ENCODE measurements at regions not wholly inside any gene's neighbourhood (a gene's known extent, or its start where the extent isn't known, plus 50 kb on each side); places are given as distances from the start of the nearest gene placed in this dataset.
A peak's percentile ranks its signal among the peaks of the same experiment; 100 is the strongest.

- no peak overlapping the region for H3K4me2 ChIP-seq (ENCODE audit: low read depth, low read length, poor library complexity, severe bottlenecking)
- no peaks in the 10 kb centered on the region; the same call in 1 of the 2 replicates for H3K9me3 ChIP-seq (ENCODE audit: insufficient read depth, low read depth, low read length)
- H2AFZ ChIP-seq (ENCODE audit: low read length): peak overlapping the region; percentile 80; the same call in 1 of the 2 replicates
- no peaks in the 10 kb centered on the region for H3K27me3 ChIP-seq (ENCODE audit: insufficient read depth, low read length, poor library complexity, severe bottlenecking)
- no peak overlapping the region for H3K4me3 ChIP-seq (ENCODE audit: low read length, poor library complexity, severe bottlenecking)
- no peaks in the 10 kb centered on the region for H3K36me3 ChIP-seq (ENCODE audit: insufficient read depth, low read length)
- TF ChIP-seq CTCF (conservative IDR thresholded peaks at IDR 0.05; ENCODE audit: low read length) (no peak), EZH2phosphoT487 (IDR thresholded peaks at IDR 0.05; ENCODE audit: borderline replicate concordance) (no peak)
- no peak overlapping the region for H3K9ac ChIP-seq (ENCODE audit: low read depth, low read length, poor library complexity, severe bottlenecking)
- no peaks in the 10 kb centered on the region for H4K20me1 ChIP-seq (ENCODE audit: insufficient read depth, low read length, poor library complexity, severe bottlenecking)
- H3K79me2 ChIP-seq (ENCODE audit: insufficient read depth, low read length): no peaks in the 10 kb centered on the region
- peaks cover 25% of the 10 kb centered on the region for H3K4me1 ChIP-seq (ENCODE audit: insufficient read depth, low read length, poor library complexity, severe bottlenecking)
- H3F3A ChIP-seq (ENCODE audit: low read depth): no peaks in the 10 kb centered on the region
- H3K9me2 ChIP-seq (replicated peaks; ENCODE audit: low read depth, low read length): no peaks in the 10 kb centered on the region
Observed at GRCh38 chr3:56929809-56930615, 128.3 kb upstream of the ARHGEF3 start.

- H3K9ac ChIP-seq (ENCODE audit: low read depth, low read length, poor library complexity, severe bottlenecking): peak overlapping the region; percentile 32
- peaks cover 33% of the 10 kb centered on the region for H3K4me1 ChIP-seq (ENCODE audit: insufficient read depth, low read length, poor library complexity, severe bottlenecking)
- no peaks in the 10 kb centered on the region for H3K36me3 ChIP-seq (ENCODE audit: insufficient read depth, low read length)
- peak overlapping the region; percentile 32 for H3K4me2 ChIP-seq (ENCODE audit: low read depth, low read length, poor library complexity, severe bottlenecking)
- no peaks in the 10 kb centered on the region for H3K27me3 ChIP-seq (ENCODE audit: insufficient read depth, low read length, poor library complexity, severe bottlenecking)
- H3K9me3 ChIP-seq (ENCODE audit: insufficient read depth, low read depth, low read length): no peaks in the 10 kb centered on the region
- no peak for TF ChIP-seq EZH2phosphoT487 (IDR thresholded peaks at IDR 0.05; ENCODE audit: borderline replicate concordance)
- TF ChIP-seq CTCF (conservative IDR thresholded peaks at IDR 0.05; ENCODE audit: low read length): no peak
- H4K20me1 ChIP-seq (ENCODE audit: insufficient read depth, low read length, poor library complexity, severe bottlenecking): no peaks in the 10 kb centered on the region
- H3K79me2 ChIP-seq (ENCODE audit: insufficient read depth, low read length): no peaks in the 10 kb centered on the region
- no peaks in the 10 kb centered on the region for H3K9me2 ChIP-seq (replicated peaks; ENCODE audit: low read depth, low read length)
- H2AFZ ChIP-seq (ENCODE audit: low read length): peak overlapping the region; percentile 80
- no peak overlapping the region for H3K4me3 ChIP-seq (ENCODE audit: low read length, poor library complexity, severe bottlenecking)
- H3F3A ChIP-seq (ENCODE audit: low read depth): no peaks in the 10 kb centered on the region
Observed at GRCh38 chr3:56928379-56929068, 126.8 kb upstream of the ARHGEF3 start.

DNA sequence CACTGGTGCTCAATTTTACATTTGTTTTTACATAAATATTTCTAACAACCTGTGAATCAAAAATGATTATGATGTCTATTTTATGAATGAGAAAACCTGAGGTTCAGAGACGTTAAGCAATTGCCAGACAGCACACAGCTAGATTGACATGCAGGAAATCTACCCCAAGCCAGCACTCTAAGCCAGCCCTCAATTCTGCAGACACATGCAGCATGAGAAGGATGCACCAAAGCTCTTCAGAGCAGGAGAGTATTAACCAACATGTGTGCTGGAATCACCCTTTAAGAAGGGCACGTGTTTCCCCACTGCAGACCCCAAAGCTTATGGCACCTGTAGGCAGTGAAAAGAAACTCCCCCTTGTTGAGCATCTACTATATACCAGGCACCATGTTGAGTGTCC lies 126.1 kb upstream of the ARHGEF3 start:
- Histone ChIP-seq H3K9me3 (ENCODE audit: insufficient read depth, low read depth, low read length) (no peaks in the 10 kb centered on the region), H3K36me3 (ENCODE audit: insufficient read depth, low read length) (no peaks in the 10 kb centered on the region), H3K79me2 (ENCODE audit: insufficient read depth, low read length) (no peaks in the 10 kb centered on the region), H3F3A (ENCODE audit: low read depth) (no peaks in the 10 kb centered on the region), H3K4me1 (ENCODE audit: insufficient read depth, low read length, poor library complexity, severe bottlenecking) (peaks cover 34% of the 10 kb centered on the region), H3K9me2 (replicated peaks; ENCODE audit: low read depth, low read length) (no peaks in the 10 kb centered on the region), H2AFZ (ENCODE audit: low read length) (peak overlapping the region; percentile 80; the same call in 1 of the 2 replicates), H3K4me3 (ENCODE audit: low read length, poor library complexity, severe bottlenecking) (no peak overlapping the region), H4K20me1 (ENCODE audit: insufficient read depth, low read length, poor library complexity, severe bottlenecking) (no peaks in the 10 kb centered on the region), H3K4me2 (ENCODE audit: low read depth, low read length, poor library complexity, severe bottlenecking) (peak overlapping the region; percentile 32), H3K9ac (ENCODE audit: low read depth, low read length, poor library complexity, severe bottlenecking) (no peak overlapping the region), H3K27me3 (ENCODE audit: insufficient read depth, low read length, poor library complexity, severe bottlenecking) (no peaks in the 10 kb centered on the region)
- no peak for TF ChIP-seq EZH2phosphoT487 (IDR thresholded peaks at IDR 0.05; ENCODE audit: borderline replicate concordance)
- TF ChIP-seq CTCF (conservative IDR thresholded peaks at IDR 0.05; ENCODE audit: low read length): no peak
